ENCODE measurements at regions not wholly inside any gene's neighbourhood (a gene's known extent, or its start where the extent isn't known, plus 50 kb on each side); places are given as distances from the start of the nearest gene placed in this dataset.
"Not testable (repeated sequence)": the region's sequence is repeated elsewhere in the genome, so short reads cannot be mapped to it uniquely, and the experiment has no call there.

DNA sequence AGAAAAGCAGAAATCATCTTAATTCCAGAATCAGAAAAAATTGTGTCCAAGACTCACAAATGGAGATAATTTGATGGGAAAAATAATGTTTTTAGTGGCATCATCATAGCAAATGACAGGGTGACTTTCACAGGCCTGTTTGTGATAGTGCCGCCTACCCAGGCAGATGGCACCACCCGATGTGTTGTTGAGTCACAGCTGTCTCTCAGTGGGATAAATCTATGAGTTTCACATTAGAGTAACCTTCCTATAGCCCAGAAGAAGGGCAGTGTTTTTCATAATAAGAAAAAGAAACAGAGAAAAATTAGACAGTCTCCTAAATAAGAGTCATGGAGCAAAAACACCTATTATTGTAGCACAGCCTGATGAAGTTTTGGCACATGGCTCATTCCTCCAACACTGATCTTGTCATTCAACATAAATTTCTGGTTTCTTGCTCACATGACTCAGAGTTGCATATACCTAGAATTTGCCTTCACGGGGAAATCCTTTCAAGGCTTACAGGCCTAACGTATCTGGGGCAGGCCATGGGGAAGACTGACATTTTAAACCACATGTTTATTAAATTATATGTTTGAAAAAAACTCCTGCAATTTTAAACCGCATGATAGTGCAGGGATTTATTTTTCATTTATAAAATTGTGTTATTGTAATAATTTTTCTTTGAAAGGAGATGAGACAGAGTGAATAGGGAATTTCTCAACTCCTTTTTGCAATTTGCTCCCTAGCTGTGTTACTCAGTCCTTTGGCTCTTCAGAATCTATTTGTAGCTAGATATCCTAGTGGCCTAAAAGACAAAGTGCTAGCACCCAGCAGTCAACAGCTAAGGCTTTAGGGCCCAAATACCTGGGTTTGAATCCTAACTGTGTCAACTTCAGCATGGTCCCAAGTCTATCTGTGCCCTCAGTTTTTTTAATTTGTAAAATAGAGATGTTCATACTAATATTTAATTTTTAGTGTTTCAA lies 393.7 kb downstream of the NDFIP2 start:
- no peak for DNase-seq (ENCODE audit: low spot score)

DNA sequence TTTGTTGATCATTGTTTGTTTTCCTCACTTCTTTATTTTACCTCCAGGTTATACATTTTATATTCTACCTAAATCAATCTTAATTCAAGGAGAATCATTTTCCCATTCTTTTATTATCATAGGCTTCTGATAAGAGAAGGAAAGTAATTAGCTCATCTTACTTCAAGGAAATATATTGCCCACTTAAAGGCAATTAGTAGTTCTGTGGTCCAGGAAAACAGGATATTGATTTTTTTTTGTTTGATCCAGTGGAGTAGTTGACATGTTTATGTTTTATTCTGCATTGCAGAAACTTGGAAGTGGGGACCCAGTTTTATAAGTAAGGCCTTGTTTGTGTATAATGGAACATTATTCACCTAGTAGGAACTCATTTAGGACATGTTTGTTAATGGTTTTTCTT lies 390.6 kb downstream of the NDFIP2 start:
- DNase-seq (ENCODE audit: low spot score) = no peak

DNA sequence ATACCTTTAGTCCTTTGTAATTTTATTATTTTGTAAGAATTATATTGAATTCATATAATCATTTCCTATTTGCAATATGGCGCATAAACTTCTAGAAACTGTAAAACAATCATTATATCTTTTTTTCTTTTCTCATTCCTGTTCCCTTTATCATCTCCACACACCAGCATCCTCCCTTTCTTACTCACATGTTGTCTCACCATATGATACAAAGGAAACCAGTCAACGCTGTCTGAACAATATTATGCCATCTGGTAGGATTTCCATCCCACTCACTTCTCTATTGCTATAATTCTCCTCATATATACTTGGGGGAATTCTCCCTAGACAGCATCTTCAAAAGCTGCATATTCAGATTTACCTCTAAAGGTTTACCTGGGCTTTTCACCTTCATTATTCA lies 389.8 kb downstream of the NDFIP2 start:
- DNase-seq (ENCODE audit: low spot score) = no peak

DNA sequence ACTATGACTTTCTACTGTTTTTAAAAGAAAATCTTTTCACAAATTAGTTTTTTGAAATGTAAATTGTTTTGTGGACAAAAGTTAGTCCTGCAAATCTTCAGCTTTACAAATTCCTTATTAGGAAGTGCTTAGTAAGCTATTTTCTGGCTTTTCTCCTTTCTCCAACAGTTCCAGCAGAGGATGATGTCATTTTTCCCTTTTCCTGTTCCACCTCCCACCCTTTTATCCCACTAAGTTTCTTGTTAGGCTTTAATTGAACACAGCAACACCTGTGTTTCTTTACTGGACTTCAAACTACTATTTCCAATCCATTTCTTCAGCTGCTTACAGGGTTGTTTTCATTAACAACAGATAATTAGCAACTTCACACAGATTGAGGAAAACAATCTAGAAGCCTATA lies 389.2 kb downstream of the NDFIP2 start:
- DNase-seq (ENCODE audit: low spot score) = peak; percentile 8

DNA sequence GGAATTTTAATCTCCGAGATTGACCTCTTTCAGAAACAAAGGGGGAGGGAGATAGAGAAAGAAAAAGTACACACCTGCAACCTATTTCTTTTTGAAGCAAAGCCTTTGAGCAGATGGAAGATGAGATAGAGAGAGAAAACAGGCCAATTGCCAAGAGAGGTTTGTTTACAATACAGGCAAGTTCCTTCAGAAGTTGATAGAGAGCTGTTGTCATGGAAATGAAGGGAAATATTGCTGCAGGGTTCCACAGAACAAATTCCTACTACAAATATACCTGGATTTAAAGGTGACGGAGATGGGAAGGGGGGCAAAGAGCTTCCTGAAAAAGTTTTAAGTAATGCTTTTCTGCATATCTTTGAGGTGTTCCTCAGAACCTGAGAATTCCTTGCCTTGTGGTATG lies 388.4 kb downstream of the NDFIP2 start:
- no peak for DNase-seq (ENCODE audit: low spot score)

DNA sequence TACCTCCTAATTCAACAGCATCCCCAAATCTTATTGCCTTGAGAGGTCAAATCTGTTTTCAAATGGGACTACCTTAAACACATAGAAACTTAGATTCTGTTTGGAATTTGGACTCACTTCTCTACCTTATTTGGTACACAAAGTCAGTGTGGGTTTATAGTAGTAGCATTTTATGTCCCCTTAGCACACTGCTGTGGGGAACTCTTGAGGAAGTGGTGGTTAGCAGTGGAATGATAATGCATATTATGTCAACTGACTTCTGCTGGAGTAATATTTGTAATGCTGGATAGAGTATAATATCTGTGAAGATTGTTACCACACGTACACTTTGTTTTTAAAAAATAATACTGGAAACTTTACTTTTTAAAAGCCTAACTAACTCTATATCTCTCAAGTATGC lies 386.3 kb downstream of the NDFIP2 start:
- peak; percentile 9 for DNase-seq (ENCODE audit: low spot score)

DNA sequence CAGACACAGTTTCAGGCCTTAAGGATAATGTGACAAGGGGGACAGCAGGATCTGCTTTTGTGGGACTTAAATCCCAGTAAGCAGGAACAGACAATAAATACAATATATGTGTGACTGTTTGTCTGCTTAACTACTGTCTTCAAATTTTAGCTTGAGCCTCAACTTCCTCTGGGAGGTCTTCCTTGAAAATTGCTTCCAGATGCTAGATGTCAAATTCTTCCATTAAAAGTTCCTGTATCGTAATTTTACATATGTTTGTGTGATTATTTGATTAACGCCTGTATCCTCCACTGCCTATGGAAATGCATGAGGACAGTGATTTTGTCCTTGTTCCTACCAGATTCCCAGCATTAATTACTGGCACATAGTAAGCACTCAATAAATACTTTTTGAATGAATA lies 385.5 kb downstream of the NDFIP2 start:
- no peak for DNase-seq (ENCODE audit: low spot score)

DNA sequence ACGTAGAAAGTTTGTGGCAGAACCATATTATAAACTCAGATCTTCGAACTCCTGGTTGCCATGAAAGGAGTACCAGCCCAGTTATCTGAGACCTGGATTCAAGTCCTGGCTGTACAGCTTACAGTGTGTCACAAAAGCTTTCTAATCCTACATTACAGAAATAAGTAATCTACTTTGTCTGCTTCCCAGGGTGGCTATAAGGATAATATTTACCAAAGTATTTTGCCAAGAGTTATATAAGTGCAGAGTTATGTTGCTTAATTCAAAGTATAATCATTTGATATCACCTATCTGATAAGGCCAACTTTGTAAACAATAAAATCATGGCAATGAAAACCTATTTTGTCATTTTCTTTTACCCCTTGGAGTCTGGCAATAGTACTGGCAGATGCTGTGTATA lies 381.6 kb downstream of the NDFIP2 start:
- DNase-seq (ENCODE audit: low spot score) = no peak

DNA sequence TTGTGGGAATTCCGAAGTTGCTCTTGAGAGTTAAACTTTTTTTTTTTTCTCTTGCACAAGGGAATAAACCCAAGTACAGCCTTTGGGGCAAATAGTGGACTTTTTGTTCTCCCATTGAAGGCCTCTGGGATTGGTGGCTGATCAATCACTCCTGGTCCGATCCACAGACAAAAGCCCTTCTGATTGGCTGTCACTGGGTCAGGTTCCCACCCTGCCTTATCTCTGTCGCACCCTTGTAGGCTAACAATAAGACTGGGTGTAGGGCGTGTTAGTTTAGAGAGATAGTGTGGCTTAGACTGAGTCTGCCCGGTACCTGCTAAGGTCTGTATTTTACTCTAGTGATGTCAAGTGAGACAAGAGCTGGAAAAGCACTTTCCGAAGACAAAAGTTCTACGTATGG lies 380.8 kb downstream of the NDFIP2 start:
- no peak for DNase-seq (ENCODE audit: low spot score)

DNA sequence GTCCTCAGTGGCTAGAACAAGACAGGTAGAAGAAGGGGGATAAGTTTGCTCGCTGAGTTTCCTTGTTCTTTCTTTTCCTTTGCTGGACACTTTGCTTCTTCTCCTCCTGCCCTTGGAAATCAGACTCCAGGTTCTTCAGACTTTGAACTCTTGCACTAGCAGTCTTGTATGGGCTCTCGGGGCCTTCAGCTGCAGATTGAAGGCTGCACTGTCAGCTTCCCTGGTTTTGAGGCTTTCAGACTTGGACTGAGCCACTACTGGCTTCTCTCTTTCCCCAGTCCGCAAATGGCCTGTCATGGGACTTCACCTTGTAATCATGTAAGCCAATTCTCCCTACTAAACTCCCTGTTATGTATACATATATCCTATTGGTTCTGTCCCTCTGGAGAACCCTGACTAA lies 379.8 kb downstream of the NDFIP2 start:
- no peak for DNase-seq (ENCODE audit: low spot score)

DNA sequence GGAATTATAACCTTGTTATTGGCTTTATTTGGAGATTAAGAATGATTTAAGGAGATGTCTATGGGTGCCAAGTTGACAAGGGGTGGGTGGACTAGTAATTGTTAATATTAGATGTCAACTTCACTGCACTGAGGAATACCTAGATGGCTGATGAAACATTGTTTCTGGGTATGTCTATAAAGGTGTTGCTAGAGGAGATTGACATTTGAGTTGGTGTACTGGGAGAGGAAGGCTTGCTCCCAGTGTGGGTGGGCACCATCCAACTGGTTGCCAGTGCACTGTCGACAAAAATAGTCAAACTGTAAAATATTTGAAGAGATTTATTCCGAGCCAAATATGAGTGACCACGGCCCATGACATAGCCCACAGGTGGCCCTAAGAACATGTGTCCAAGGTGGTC lies 378.8 kb downstream of the NDFIP2 start:
- no peak for DNase-seq (ENCODE audit: low spot score)

DNA sequence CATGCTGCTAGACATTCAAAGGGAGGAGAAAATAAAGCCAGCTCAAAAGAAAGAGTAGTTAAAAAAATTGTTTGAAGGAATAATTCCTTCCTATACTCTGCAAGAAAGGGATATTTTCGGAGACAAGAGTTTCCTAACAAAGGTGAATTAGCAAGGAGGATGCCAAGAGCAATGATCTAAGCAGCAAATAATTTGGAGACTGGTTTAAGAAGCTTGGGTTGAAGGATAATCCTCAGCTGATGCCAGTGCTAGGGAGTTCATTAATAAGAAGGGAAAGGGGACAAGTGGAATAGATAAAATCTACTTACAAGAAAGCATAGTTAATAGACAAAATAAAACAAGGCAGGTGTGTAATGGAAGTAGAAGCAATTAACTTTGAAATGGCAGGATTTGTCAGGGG lies 372.3 kb downstream of the NDFIP2 start:
- DNase-seq (ENCODE audit: low spot score) = no peak

DNA sequence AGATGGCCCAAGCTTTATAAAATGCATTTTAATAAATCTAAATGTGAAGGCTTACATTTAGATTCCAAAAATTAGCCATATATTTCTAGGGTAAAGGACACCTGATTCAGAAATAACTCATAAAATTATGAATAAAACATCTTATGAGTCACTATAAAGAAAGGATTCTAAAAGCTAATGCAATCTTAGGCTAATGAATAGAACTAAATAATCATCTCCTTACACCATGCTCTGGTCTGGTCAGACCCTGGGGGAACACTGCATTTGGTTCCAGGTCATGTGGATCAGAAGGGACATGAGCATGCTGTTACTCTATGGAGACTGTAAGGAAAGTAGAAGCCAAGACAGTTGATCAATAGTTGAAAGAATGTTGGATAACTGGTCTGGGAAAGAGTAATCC lies 370.4 kb downstream of the NDFIP2 start:
- DNase-seq (ENCODE audit: low spot score) = no peak

DNA sequence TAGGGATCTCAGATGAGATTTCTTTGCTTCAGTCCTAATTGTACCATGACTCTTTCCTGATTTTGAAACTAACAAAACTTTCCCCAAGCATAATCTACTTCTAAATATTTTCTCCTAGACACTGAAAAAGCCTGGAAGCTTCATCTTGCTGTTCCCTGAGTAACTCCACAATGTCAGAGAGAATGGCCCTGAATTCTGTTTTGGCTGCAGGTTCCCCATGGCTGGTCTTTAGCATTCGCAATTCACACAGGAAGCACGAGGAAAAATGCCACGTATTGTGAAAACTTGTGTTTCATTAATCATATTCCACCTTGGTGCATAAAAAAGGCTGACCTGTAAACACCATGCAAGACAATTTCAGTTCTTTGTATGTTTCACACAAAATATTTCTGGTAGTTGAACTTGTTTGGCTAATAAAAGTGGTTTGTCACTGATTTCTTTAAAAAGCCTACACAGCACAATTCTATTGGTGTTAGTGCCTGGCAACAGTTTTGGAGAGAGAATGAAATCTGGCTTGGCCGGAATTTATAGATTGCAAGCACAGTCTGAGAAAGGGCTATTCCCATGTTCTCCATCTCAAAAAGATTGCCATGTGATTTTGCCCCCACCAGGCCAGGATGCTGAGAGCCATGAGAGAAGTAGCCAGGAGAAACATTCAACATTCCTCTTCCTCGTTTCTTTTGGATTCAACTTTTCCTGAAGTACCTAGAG lies 367.1 kb downstream of the NDFIP2 start:
- no peak for DNase-seq (ENCODE audit: low spot score)

DNA sequence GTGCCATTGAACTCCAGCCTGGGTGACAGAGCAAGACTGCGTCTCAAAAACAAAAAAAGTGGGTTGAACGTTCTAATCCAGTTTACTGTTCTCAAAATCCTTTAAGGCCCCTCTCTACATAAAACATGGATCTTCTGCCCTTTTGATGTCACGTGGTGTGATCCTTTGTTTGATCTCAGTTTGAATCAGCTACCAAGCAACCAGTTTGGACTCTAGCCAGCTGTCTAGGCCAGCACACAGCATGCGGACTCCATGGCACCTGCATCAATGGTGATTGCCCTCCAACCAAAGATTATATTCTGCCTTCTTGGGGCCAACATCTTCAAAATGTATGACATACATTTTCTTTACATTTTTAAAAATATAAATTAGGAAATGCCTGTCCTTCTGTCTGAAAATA lies 365.4 kb downstream of the NDFIP2 start:
- no peak for DNase-seq (ENCODE audit: low spot score)

DNA sequence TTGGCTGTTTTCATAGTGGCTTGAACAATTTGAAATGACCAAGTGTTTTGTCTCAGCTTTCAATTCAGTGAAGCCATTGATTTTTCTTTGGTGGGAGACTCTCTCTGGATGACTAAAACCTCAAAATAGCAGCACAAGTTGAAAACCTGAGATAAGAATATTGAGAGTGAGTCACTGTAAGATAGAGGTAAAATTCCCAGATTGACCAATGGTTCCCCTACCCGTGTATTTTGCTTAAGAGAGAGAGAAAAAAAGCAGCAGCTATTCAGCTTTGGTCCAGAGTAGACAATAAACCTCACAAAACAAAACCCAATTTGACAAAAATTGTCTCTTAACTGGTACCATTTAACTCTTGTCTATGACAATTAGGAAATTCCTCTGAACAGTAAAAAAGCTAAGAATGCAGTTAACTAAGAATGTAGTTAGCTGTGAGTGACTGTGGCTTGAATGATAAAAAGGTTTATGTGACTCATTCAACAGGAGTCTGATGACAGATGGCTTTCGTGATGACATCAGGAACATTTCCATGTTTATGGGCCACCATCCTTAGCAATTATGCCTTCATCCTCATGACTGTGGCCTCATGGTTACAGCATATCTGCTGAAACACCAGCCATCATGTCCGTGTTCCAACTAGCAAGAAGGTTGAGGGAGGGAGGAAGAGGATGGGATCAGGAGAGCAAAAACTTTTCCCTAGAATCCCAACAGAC lies 356.9 kb downstream of the NDFIP2 start:
- peak; percentile 50 for DNase-seq (ENCODE audit: low spot score)

DNA sequence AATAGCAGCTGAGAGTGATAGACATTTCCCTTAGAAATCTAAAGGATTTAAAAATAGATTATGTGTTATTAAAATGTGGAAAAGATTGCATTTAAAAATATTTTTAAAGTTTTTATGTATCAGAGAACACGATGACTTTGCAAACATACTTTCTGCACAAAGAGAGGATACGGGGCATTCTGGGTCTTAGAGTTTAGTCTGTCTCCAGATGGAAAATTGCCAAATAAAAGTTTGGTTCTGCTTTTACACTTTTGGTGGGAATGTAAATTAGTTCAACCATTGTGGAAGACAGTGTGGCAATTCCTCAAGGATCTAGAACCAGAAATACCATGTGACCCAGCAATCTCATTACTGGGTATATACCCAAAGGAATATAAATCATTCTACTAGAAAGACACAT lies 355.2 kb downstream of the NDFIP2 start:
- not testable (repeated sequence) for DNase-seq (ENCODE audit: low spot score)

DNA sequence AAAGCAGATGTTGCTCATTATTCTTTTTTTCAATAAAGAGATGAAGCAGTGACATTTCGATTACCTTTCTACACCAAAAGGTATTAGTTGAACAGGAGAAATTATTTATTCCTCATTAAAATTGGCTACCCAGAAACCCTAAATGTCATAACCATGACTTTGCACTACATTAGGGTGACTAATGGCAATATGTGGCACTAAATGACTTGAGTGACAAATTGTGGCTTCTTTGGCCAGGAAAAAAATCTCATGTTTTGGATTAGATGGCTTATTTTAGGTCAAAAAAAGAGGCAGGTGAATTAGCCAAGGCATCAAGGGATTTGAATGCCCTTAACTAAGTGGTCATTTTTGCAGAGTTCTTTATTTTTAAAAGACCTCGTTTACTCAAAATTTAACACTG lies 353.9 kb downstream of the NDFIP2 start:
- DNase-seq (ENCODE audit: low spot score) = no peak

DNA sequence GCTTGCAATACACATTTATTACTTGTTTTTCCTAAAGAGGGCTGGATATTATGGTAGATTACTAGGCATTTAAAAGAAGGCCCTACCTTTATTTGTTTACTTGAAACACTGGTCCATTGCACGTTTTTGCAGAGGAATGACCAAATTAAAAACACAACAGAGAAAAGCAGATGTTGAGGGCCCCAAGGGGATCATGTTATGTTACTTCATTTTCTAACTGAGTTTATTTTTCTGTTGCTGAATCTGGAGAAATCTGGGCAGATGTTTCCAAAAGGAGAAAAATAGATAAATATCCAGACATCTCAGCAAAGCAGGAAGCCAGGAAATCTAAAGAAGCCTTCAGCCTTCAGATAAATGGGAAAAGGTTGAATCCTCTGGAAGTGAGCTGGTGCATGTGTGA lies 353.0 kb downstream of the NDFIP2 start:
- no peak for DNase-seq (ENCODE audit: low spot score)

DNA sequence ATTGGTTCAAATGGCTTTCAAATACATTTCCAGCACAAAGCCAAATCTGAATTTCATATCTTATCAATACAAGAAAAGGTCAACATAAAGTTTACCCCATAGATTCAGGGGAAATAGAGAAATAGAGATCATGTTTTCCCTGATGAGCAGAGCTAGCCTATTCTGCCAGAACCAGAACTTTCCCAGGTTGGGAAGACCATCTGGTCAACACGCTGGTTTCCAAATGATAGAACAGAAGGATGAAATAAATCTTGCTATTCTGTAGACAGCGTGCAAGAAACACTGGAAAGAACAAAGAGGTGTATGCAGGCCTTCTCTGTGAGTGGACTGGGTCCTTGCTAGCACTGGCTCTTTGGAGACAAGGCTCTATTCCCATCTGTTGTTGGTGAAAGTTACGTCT lies 350.6 kb downstream of the NDFIP2 start:
- no peak for DNase-seq (ENCODE audit: low spot score)

DNA sequence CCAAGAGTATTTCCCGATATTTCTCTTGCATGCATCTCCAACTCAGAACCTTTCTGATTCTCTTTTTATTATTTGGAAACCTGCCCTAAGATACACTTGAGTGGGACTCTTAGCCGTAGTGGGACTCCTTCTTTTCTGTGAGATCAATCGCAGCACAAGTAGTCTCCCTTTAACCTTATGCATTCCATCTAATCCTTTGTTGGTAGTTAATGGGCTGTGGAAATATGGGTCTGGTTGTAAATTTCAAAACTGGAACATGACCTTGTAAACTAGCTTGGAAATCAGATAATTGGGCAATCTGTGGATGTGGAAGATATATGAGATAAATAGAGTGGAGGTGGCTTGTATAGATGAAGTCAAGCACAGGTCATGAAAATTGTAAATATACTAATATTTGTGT lies 350.0 kb downstream of the NDFIP2 start:
- no peak for DNase-seq (ENCODE audit: low spot score)

DNA sequence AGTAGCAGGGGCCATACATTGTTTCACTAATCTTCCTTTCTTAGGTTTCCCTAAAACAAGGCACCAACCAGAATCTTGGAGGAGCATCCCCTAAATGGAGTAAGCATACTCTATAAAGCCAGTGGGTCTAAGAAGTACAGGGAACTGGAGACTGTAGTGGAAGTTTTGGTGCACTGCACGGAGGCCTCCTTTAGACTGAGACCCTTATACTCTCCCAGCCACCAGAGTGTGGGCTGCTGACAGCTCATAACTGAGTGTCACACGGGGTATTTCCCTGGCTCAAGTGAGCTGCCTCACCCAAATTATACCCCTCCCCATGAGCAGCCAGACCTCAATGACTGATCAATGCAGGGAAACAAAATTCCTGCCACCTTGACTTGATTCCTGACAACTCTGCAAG lies 349.5 kb downstream of the NDFIP2 start:
- no peak for DNase-seq (ENCODE audit: low spot score)

DNA sequence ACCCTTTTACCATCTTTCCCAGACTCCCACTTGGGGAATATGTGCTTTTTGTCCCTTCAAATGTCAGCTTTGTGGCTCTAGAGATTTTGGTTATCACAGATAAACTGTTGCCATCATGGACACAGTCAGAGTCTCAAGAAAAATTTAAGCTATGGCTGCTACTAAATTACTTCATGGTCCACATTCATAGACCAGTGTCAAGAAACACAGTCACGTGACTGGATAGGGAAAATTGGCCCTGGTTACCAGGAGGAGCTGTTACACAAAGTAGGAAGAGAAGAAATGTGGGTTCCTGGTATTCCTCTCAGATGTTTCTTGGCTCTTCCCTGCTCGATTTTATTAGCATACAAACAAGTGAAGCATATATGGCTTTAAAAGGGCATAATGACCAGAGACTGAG lies 348.9 kb downstream of the NDFIP2 start:
- no peak for DNase-seq (ENCODE audit: low spot score)

Measured in H4 (cell line).